ENCODE measurements at regions not wholly inside any gene's neighbourhood (a gene's known extent, or its start where the extent isn't known, plus 50 kb on each side); places are given as distances from the start of the nearest gene placed in this dataset.

DNA sequence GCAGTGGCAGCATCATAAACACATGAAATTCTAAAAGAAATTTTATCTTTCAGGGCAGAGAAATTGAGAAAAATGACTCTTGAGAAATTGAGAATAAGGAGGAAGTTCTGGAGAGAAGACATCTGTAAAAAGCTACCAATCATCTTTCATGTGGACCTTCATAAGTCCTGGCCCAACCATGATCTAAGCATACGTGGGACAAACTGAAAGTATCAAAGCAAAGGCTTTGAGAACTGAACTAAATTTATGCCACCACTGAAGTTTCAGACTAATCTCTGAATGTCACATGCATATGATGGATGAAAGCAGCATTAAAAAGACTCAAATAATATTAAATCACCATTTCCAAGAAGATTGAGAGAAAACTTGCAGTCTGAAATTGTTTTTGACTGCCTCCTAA is 1502.8 kb upstream of the LRRTM3 start:
- FAIRE-seq: no peak
- Histone ChIP-seq H4K20me1 (ENCODE audit: insufficient read depth, low read length) (no peaks in the 10 kb centered on the region), H2AFZ (ENCODE audit: low read length) (no peak overlapping the region), H3K9ac (ENCODE audit: insufficient read depth, low read depth, low read length) (no peak overlapping the region), H3K4me2 (ENCODE audit: low read depth, low read length) (no peak overlapping the region), H3K9me3 (ENCODE audit: low read length) (no peaks in the 10 kb centered on the region), H3K79me2 (ENCODE audit: insufficient read depth, low read length) (no peaks in the 10 kb centered on the region), H3K4me1 (ENCODE audit: insufficient read depth, low read length) (no peaks in the 10 kb centered on the region), H3K36me3 (replicated peaks in 1 of 2; ENCODE audit: control insufficient read depth in 1 of 2, insufficient read depth in 2 of 2, low read length in 2 of 2) (no peaks in the 10 kb centered on the region), H3K4me3 (replicated peaks in 1 of 3; ENCODE audit: insufficient read depth in 1 of 3, low read depth in 2 of 3, low read length in 3 of 3) (no peak overlapping the region), H3K27ac (ENCODE audit: extremely low read length, insufficient read depth, low read length) (no peak overlapping the region), H3K27me3 (ENCODE audit: control insufficient read depth in 1 of 2, insufficient read depth in 2 of 2, low read length in 2 of 2) (no peaks in the 10 kb centered on the region)
- 0% methylated on average over 1 of the region's 1 CpG for WGBS (ENCODE audit: low lambda C conversion rate)
- ATAC-seq: no peak
- intact Hi-C loops (cut with micrococcal nuclease; ENCODE audit: unreplicated experiment) (no loop called here), in situ Hi-C loops (cut with HindIII; ENCODE audit: extremely low pct_ligation_motif_present, low pct_unique_long_range_greater_than_20kb) (no loop called here)
- ChIA-PET POLR2A (no interaction called here), CTCF (ENCODE audit: low intra/inter-chr PET ratio, low total read pairs) (no interaction called here)
- no TSS peak for BruUV-seq (replicated peaks)
- DNase-seq (ENCODE audit: low spot score): no peak
- TF ChIP-seq SMARCC2 (IDR thresholded peaks at IDR 0.05) (no peak), SIN3A (IDR thresholded peaks at IDR 0.05; ENCODE audit: borderline replicate concordance, low read depth, low read length) (no peak), BATF2 (CRISPR knock-in tag; IDR thresholded peaks at IDR 0.05) (no peak), ELF3 (CRISPR knock-in tag; IDR thresholded peaks at IDR 0.05) (no peak), ISL2 (CRISPR knock-in tag; IDR thresholded peaks at IDR 0.05) (no peak), KDM4B (CRISPR knock-in tag; IDR thresholded peaks at IDR 0.05) (no peak), ZNF672 (CRISPR knock-in tag; IDR thresholded peaks at IDR 0.05) (no peak), MTF2 (CRISPR knock-in tag; IDR thresholded peaks at IDR 0.05; ENCODE audit: borderline replicate concordance) (no peak), SSRP1 (CRISPR knock-in tag; IDR thresholded peaks at IDR 0.05) (no peak), ZNF282 (IDR thresholded peaks at IDR 0.05; ENCODE audit: partially characterized antibody) (no peak), PCBP2 (optimal IDR thresholded peaks at IDR 0.05; ENCODE audit: low read depth, low read length, poor library complexity, severe bottlenecking) (no peak), SIX1 (CRISPR knock-in tag; IDR thresholded peaks at IDR 0.05; ENCODE audit: borderline replicate concordance) (no peak), ZMAT3 (CRISPR knock-in tag; conservative IDR thresholded peaks at IDR 0.05) (no peak)
- TF ChIP-seq, protein P1, sequence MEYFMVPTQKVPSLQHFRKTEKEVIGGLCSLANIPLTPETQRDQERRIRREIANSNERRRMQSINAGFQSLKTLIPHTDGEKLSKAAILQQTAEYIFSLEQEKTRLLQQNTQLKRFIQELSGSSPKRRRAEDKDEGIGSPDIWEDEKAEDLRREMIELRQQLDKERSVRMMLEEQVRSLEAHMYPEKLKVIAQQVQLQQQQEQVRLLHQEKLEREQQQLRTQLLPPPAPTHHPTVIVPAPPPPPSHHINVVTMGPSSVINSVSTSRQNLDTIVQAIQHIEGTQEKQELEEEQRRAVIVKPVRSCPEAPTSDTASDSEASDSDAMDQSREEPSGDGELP (IDR thresholded peaks at IDR 0.05; ENCODE audit: borderline replicate concordance, low read depth): no peak
- TF ChIP-seq, protein P2, sequence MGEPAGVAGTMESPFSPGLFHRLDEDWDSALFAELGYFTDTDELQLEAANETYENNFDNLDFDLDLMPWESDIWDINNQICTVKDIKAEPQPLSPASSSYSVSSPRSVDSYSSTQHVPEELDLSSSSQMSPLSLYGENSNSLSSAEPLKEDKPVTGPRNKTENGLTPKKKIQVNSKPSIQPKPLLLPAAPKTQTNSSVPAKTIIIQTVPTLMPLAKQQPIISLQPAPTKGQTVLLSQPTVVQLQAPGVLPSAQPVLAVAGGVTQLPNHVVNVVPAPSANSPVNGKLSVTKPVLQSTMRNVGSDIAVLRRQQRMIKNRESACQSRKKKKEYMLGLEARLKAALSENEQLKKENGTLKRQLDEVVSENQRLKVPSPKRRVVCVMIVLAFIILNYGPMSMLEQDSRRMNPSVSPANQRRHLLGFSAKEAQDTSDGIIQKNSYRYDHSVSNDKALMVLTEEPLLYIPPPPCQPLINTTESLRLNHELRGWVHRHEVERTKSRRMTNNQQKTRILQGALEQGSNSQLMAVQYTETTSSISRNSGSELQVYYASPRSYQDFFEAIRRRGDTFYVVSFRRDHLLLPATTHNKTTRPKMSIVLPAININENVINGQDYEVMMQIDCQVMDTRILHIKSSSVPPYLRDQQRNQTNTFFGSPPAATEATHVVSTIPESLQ (CRISPR knock-in tag; conservative IDR thresholded peaks at IDR 0.05): no peak
- TF ChIP-seq, protein P3, sequence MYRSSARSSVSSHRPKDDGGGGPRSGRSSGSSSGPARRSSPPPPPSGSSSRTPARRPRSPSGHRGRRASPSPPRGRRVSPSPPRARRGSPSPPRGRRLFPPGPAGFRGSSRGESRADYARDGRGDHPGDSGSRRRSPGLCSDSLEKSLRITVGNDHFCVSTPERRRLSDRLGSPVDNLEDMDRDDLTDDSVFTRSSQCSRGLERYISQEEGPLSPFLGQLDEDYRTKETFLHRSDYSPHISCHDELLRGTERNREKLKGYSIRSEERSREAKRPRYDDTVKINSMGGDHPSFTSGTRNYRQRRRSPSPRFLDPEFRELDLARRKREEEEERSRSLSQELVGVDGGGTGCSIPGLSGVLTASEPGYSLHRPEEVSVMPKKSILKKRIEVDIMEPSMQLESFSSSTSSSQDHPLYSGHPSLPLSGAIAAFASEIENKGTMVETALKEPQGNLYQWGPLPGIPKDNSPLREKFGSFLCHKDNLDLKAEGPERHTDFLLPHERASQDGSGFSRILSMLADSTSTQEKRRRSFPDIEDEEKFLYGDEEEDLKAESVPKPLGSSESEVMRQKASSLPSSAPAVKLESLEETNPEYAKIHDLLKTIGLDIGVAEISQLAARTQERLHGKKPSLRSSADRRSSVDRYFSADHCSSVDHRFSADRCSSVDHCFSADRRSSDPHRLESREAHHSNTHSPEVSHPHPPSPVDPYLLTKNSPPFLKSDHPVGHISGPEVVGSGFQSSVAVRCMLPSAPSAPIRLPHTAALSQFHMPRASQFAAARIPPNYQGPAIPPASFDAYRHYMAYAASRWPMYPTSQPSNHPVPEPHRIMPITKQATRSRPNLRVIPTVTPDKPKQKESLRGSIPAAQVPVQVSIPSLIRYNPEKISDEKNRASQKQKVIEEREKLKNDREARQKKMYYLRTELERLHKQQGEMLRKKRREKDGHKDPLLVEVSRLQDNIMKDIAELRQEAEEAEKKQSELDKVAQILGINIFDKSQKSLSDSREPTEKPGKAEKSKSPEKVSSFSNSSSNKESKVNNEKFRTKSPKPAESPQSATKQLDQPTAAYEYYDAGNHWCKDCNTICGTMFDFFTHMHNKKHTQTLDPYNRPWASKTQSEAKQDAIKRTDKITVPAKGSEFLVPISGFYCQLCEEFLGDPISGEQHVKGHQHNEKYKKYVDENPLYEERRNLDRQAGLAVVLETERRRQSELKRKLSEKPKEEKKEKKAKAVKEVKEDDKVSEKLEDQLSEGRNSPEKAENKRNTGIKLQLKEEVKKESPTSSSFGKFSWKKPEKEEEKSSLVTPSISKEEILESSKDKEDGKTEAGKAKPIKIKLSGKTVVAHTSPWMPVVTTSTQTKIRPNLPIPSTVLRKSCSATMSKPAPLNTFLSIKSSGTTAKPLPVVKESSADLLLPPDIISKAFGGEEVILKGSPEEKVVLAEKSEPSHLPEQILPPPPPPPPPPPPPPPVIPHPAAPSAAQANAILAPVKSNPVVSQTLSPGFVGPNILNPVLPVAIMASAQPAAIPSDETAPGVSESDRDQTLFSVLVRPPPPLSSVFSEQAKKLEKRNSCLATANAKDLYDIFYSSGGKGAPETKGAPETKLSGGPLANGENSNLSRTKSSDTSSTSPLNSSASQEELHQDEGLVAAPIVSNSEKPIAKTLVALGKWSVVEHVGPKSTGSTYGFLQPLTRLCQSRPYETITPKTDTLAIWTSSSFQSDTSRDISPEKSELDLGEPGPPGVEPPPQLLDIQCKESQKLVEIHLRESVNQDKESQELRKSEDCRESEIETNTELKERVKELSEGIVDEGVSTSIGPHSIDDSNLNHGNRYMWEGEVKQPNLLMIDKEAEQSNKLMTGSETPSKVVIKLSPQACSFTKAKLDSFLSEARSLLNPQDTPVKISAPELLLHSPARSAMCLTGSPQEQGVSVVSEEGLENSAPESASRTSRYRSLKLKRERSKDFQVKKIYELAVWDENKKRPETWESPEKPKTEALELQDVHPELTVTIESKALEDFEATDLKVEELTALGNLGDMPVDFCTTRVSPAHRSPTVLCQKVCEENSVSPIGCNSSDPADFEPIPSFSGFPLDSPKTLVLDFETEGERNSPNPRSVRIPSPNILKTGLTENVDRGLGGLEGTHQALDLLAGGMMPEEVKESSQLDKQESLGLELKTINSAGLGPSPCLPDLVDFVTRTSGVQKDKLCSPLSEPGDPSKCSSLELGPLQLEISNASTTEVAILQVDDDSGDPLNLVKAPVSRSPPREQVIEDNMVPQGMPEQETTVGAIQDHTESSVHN (CRISPR knock-in tag; IDR thresholded peaks at IDR 0.05): no peak

Measured in HepG2 (cell line).